ENCODE measurements at regions not wholly inside any gene's neighbourhood (a gene's known extent, or its start where the extent isn't known, plus 50 kb on each side); places are given as distances from the start of the nearest gene placed in this dataset.

GRCh38 chr3:150023239-150023636 lies 52.5 kb upstream of the PFN2 start:
- TF ChIP-seq CTCF (IDR thresholded peaks at IDR 0.05; ENCODE audit: poor library complexity) (no peak), EZH2phosphoT487 (IDR thresholded peaks at IDR 0.05; ENCODE audit: low read depth, severe bottlenecking, unreplicated experiment) (no peak), EZH2 (IDR thresholded peaks at IDR 0.05; ENCODE audit: borderline replicate concordance) (no peak)

Data from hepatocyte (in vitro differentiated cells).